Esophagus muscularis mucosa (tissue), 4 donors: ENCODE measurements at regions not wholly inside any gene's neighbourhood (a gene's known extent, or its start where the extent isn't known, plus 50 kb on each side); places are given as distances from the start of the nearest gene placed in this dataset.

Experiments used
- EP300 ChIP-seq: sonication (generic); formaldehyde crosslinking; IDR thresholded peaks from one replicate; pipeline ENCODE4 v1.6.1; 2017; ENCODE audit warnings: antibody characterized with exemption
- POLR2A ChIP-seq: fragments of 450-650 bp; IDR thresholded peaks from one replicate; pipeline ENCODE4 v1.6.1; 2017; ENCODE audit warnings: antibody characterized with exemption, moderate library complexity, mild to moderate bottlenecking, low read depth
- POLR2AphosphoS5 ChIP-seq, 2 donors: sonication (generic); formaldehyde crosslinking; IDR thresholded peaks; one replicate each; pipeline ENCODE4 v1.6.1; 2017; ENCODE audit warnings: antibody characterized with exemption in 2 of 2
- TF ChIP-seq, protein P1 (sequence below), 3 experiments: fragments of 200-600 bp in 2 of 3; fragments of 450-650 bp in 1 of 3; sonication (generic) in 2 of 3; IDR thresholded peaks; one replicate each; pipeline ENCODE4 v1.5.1; 2017 to 2019; ENCODE audit warnings: antibody characterized with exemption in 3 of 3, mild to moderate bottlenecking in 2 of 3, moderate library complexity in 1 of 3

DNA sequence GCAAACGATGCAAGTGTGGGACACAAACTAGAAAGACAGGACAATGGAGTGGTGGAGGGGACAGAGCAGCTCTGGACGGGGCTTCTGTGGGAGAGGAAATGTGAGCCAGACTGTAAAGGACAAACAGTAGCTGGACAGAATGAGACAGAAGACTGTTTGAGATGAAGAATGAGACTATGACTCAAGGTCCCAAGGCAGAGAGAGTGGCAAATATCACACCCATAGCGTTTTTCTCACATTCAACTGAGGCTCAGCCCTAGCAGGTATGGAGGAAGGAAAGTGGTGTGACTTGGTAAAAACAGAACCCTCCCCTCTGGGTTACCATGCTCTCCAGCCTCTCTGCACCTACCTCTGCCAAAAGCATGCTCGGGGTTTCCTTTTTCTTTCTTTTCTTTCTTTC lies 96.5 kb downstream of the RPL27A start:
- TF ChIP-seq, protein P1, sequence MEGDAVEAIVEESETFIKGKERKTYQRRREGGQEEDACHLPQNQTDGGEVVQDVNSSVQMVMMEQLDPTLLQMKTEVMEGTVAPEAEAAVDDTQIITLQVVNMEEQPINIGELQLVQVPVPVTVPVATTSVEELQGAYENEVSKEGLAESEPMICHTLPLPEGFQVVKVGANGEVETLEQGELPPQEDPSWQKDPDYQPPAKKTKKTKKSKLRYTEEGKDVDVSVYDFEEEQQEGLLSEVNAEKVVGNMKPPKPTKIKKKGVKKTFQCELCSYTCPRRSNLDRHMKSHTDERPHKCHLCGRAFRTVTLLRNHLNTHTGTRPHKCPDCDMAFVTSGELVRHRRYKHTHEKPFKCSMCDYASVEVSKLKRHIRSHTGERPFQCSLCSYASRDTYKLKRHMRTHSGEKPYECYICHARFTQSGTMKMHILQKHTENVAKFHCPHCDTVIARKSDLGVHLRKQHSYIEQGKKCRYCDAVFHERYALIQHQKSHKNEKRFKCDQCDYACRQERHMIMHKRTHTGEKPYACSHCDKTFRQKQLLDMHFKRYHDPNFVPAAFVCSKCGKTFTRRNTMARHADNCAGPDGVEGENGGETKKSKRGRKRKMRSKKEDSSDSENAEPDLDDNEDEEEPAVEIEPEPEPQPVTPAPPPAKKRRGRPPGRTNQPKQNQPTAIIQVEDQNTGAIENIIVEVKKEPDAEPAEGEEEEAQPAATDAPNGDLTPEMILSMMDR (IDR thresholded peaks at IDR 0.05), result no peak
- TF ChIP-seq POLR2A (no peak), EP300 (no peak), POLR2AphosphoS5 (IDR thresholded peaks at IDR 0.05) (no peak)
